NT2/D1 (cell line): ENCODE measurements at regions not wholly inside any gene's neighbourhood (a gene's known extent, or its start where the extent isn't known, plus 50 kb on each side); places are given as distances from the start of the nearest gene placed in this dataset.

Experiments
- SUZ12 ChIP-seq: IDR thresholded peaks from 2 replicates; pipeline ENCODE4 v1.6.1; 2011; ENCODE audit not compliant: insufficient read length, insufficient read depth; ENCODE audit errors: extremely low read depth
- YY1 ChIP-seq: IDR thresholded peaks from 2 replicates; pipeline ENCODE4 v1.6.1; 2011; ENCODE audit not compliant: insufficient read length, insufficient read depth
- ZNF274 ChIP-seq: IDR thresholded peaks from 2 replicates; pipeline ENCODE4 v1.6.1; 2011; ENCODE audit warnings: mild to moderate bottlenecking, low read depth, low read length

GRCh38 chr16:80449392-80449791 is 91.4 kb upstream of the DYNLRB2 start:
- TF ChIP-seq SUZ12: no peak
- no peak for TF ChIP-seq YY1
- no peak for TF ChIP-seq ZNF274
